Upper lobe of left lung (tissue), 4 donors: ENCODE measurements at regions not wholly inside any gene's neighbourhood (a gene's known extent, or its start where the extent isn't known, plus 50 kb on each side); places are given as distances from the start of the nearest gene placed in this dataset.

ENCODE experiments used
- EP300 ChIP-seq, 4 donors: sonication (generic); formaldehyde crosslinking; IDR thresholded peaks; one replicate each; pipeline ENCODE4 v1.5.1; 2017; ENCODE audit warnings: antibody characterized with exemption in 4 of 4, control low read depth in 2 of 4
- POLR2A ChIP-seq, 4 donors: fragments of 450-650 bp; IDR thresholded peaks; one replicate each; pipeline ENCODE4 v1.5.1; 2016 to 2017; ENCODE audit warnings: antibody characterized with exemption in 4 of 4, mild to moderate bottlenecking in 2 of 4
- POLR2AphosphoS5 ChIP-seq, 2 donors: sonication (generic); formaldehyde crosslinking; IDR thresholded peaks; one replicate each; pipeline ENCODE4 v1.5.1; 2017; ENCODE audit warnings: antibody characterized with exemption in 2 of 2
- TF ChIP-seq, protein P1 (sequence below), 6 experiments: fragments of 450-650 bp in 4 of 6; fragments of 200-600 bp in 2 of 6; sonication (generic) in 2 of 6; IDR thresholded peaks; one replicate each; pipeline ENCODE4 v1.5.1; 2016 to 2019; ENCODE audit warnings: antibody characterized with exemption in 6 of 6

- TF ChIP-seq, protein P1, sequence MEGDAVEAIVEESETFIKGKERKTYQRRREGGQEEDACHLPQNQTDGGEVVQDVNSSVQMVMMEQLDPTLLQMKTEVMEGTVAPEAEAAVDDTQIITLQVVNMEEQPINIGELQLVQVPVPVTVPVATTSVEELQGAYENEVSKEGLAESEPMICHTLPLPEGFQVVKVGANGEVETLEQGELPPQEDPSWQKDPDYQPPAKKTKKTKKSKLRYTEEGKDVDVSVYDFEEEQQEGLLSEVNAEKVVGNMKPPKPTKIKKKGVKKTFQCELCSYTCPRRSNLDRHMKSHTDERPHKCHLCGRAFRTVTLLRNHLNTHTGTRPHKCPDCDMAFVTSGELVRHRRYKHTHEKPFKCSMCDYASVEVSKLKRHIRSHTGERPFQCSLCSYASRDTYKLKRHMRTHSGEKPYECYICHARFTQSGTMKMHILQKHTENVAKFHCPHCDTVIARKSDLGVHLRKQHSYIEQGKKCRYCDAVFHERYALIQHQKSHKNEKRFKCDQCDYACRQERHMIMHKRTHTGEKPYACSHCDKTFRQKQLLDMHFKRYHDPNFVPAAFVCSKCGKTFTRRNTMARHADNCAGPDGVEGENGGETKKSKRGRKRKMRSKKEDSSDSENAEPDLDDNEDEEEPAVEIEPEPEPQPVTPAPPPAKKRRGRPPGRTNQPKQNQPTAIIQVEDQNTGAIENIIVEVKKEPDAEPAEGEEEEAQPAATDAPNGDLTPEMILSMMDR (IDR thresholded peaks at IDR 0.05), result no peak
- TF ChIP-seq POLR2A (IDR thresholded peaks at IDR 0.05) (no peak), POLR2AphosphoS5 (IDR thresholded peaks at IDR 0.05) (no peak), EP300 (IDR thresholded peaks at IDR 0.05) (no peak)
Measured at GRCh38 chr12:124418791-124419190, 123.9 kb downstream of the RFLNA start.
